Spleen (tissue), 7 donors: ENCODE measurements at regions not wholly inside any gene's neighbourhood (a gene's known extent, or its start where the extent isn't known, plus 50 kb on each side); places are given as distances from the start of the nearest gene placed in this dataset.

Source experiments
- POLR2A ChIP-seq, 3 donors: fragments of 450-650 bp; IDR thresholded peaks; one replicate each; pipeline ENCODE4 v1.5.1; 2017; ENCODE audit warnings: antibody characterized with exemption in 3 of 3, mild to moderate bottlenecking in 1 of 3
- POLR2AphosphoS5 ChIP-seq, 3 donors: sonication (generic); formaldehyde crosslinking; IDR thresholded peaks; one replicate each; pipeline ENCODE4 v1.5.1; 2017; ENCODE audit warnings: antibody characterized with exemption in 3 of 3
- TF ChIP-seq, protein P1 (sequence below), 11 experiments: fragments of 200-600 bp in 7 of 11; fragments of 450-650 bp in 4 of 11; sonication (generic) in 4 of 11; IDR thresholded peaks in 8 of 11; conservative IDR thresholded peaks in 3 of 11; 1 replicate in 7 of 11; 2 replicates in 4 of 11; pipeline versions ENCODE4 v1.4.0 to v1.8.0; 2016 to 2021; ENCODE audit warnings: antibody characterized with exemption in 11 of 11, inconsistent platforms in 4 of 11, mild to moderate bottlenecking in 1 of 11
- donor health status: DM: no; HTN: no; CAD: no; lungs with moderate emphysema.
- donor health status: DM: no; HTN: no; CAD: no.
- donor health status: DM: no; HTN: no; CAD: no.

DNA sequence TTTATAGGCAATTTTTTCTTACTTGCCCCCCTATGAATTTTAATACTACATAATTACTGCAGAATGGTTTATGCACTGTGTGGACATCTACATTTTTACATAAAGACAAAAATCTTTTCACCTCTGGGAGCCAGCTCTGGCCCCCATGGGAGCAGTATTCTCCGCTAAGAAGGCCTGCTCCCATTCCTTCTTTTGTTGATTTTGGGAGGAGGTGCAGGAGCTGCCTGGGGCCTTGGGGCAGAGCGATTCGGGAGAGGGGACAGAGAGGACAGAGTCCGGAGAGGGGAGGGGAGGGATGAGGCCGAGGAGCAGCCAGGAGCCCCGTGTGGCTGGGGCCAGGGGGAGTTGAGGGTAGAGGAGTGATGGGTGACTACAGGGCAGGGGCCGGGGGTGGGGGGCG is 452.0 kb downstream of the PREX1 start:
- no peak for TF ChIP-seq POLR2AphosphoS5 (IDR thresholded peaks at IDR 0.05)
- TF ChIP-seq, protein P1, sequence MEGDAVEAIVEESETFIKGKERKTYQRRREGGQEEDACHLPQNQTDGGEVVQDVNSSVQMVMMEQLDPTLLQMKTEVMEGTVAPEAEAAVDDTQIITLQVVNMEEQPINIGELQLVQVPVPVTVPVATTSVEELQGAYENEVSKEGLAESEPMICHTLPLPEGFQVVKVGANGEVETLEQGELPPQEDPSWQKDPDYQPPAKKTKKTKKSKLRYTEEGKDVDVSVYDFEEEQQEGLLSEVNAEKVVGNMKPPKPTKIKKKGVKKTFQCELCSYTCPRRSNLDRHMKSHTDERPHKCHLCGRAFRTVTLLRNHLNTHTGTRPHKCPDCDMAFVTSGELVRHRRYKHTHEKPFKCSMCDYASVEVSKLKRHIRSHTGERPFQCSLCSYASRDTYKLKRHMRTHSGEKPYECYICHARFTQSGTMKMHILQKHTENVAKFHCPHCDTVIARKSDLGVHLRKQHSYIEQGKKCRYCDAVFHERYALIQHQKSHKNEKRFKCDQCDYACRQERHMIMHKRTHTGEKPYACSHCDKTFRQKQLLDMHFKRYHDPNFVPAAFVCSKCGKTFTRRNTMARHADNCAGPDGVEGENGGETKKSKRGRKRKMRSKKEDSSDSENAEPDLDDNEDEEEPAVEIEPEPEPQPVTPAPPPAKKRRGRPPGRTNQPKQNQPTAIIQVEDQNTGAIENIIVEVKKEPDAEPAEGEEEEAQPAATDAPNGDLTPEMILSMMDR (IDR thresholded peaks at IDR 0.05 in 8 of 11, conservative IDR thresholded peaks at IDR 0.05 in 3 of 11), result no peak
- TF ChIP-seq POLR2A (IDR thresholded peaks at IDR 0.05), result no peak
